SK-N-MC (cell line): ENCODE measurements at regions not wholly inside any gene's neighbourhood (a gene's known extent, or its start where the extent isn't known, plus 50 kb on each side); places are given as distances from the start of the nearest gene placed in this dataset.
A peak's percentile ranks its signal among the peaks of the same experiment; 100 is the strongest.
"Not testable (repeated sequence)": the region's sequence is repeated elsewhere in the genome, so short reads cannot be mapped to it uniquely, and the experiment has no call there.

Experiments used
- DNase-seq: peaks from one replicate; pipeline ENCODE4 v3.0.0-alpha.2; 2011; ENCODE audit warnings: low read depth, low spot score
- H3K27ac ChIP-seq: fragments of 200-600 bp; sonication (generic); 2 replicates; pipeline ENCODE4 v1.5.1; 2016; ENCODE audit warnings: mixed run types
- H3K36me3 ChIP-seq: fragments of 200-600 bp; sonication (generic); 2 replicates; pipeline ENCODE4 v1.6.1; 2017; ENCODE audit warnings: antibody characterized with exemption, low read length, mixed read lengths; ENCODE audit not compliant: insufficient read depth
- H3K4me3 ChIP-seq: fragments of 200-600 bp; sonication (generic); 2 replicates; pipeline ENCODE4 v1.5.1; 2016
- H3K9ac ChIP-seq: fragments of 200-600 bp; sonication (generic); 2 replicates; pipeline ENCODE4 v1.8.0; 2017; ENCODE audit warnings: mixed run types, mixed read lengths; ENCODE audit not compliant: insufficient read length
- H3K9me3 ChIP-seq: fragments of 200-600 bp; sonication (generic); 2 replicates; pipeline ENCODE4 v1.6.1; 2017; ENCODE audit warnings: low read depth, mild to moderate bottlenecking, antibody characterized with exemption, low read length, moderate library complexity, mixed read lengths
- EZH2 ChIP-seq: fragments of 200-600 bp; sonication (generic); IDR thresholded peaks from one replicate; pipeline ENCODE4 v1.6.1; 2017; ENCODE audit warnings: antibody characterized with exemption
- FOXP2 ChIP-seq: optimal IDR thresholded peaks from 2 replicates; pipeline ENCODE3; 2011; ENCODE audit warnings: mild to moderate bottlenecking, moderate library complexity; ENCODE audit not compliant: insufficient read depth; ENCODE audit errors: extremely low read length, control extremely low read depth
- POLR2AphosphoS5 ChIP-seq: IDR thresholded peaks from 2 replicates; pipeline ENCODE4 v1.6.1; 2012; ENCODE audit warnings: mild to moderate bottlenecking, low read depth, low read length, borderline replicate concordance

GRCh38 chr21:38114717-38115333, 142.0 kb upstream of the KCNJ15 start:
- H3K4me3 ChIP-seq = no peak overlapping the region
- H3K9ac ChIP-seq = no peak overlapping the region
- DNase-seq = no peak
- no peaks in the 10 kb centered on the region for H3K36me3 ChIP-seq
- TF ChIP-seq FOXP2 (no peak), POLR2AphosphoS5 (no peak), EZH2 (no peak)
- H3K27ac ChIP-seq = no peak overlapping the region
- H3K9me3 ChIP-seq = no peaks in the 10 kb centered on the region

- no peak overlapping the region for H3K27ac ChIP-seq
- H3K9me3 ChIP-seq = no peaks in the 10 kb centered on the region
- DNase-seq = no peak
- no peak overlapping the region for H3K4me3 ChIP-seq
- TF ChIP-seq POLR2AphosphoS5 (no peak), EZH2 (no peak), FOXP2 (no peak)
- no peaks in the 10 kb centered on the region for H3K36me3 ChIP-seq
- no peak overlapping the region for H3K9ac ChIP-seq
Measured at GRCh38 chr21:38115870-38116269, 140.9 kb upstream of the KCNJ15 start.

- Histone ChIP-seq H3K9me3 (no peaks in the 10 kb centered on the region), H3K4me3 (no peak overlapping the region), H3K36me3 (no peaks in the 10 kb centered on the region), H3K9ac (no peak overlapping the region), H3K27ac (no peak overlapping the region)
- DNase-seq = no peak
- TF ChIP-seq POLR2AphosphoS5 (no peak), FOXP2 (no peak)
Measured at GRCh38 chr21:38119793-38120192, 137.0 kb upstream of the KCNJ15 start.

- not testable (repeated sequence) for DNase-seq, H3K9me3 ChIP-seq, H3K4me3 ChIP-seq, H3K9ac ChIP-seq, H3K27ac ChIP-seq, H3K36me3 ChIP-seq
Measured at GRCh38 chr21:38120679-38120983, 136.2 kb upstream of the KCNJ15 start.

GRCh38 chr21:38120984-38121855, 135.6 kb upstream of the KCNJ15 start:
- Histone ChIP-seq H3K36me3 (no peaks in the 10 kb centered on the region), H3K27ac (no peak overlapping the region), H3K9ac (no peak overlapping the region), H3K9me3 (no peaks in the 10 kb centered on the region), H3K4me3 (no peak overlapping the region)
- no peak for TF ChIP-seq POLR2AphosphoS5
- TF ChIP-seq EZH2 = no peak
- no peak for TF ChIP-seq FOXP2
- no peak for DNase-seq

GRCh38 chr21:38121888-38122720, 134.7 kb upstream of the KCNJ15 start:
- no peak for DNase-seq
- Histone ChIP-seq H3K9me3 (no peaks in the 10 kb centered on the region), H3K27ac (no peak overlapping the region), H3K4me3 (no peak overlapping the region), H3K36me3 (no peaks in the 10 kb centered on the region), H3K9ac (no peak overlapping the region)
- TF ChIP-seq POLR2AphosphoS5 = no peak

- no peak for DNase-seq
- no peak overlapping the region for H3K9ac ChIP-seq
- no peak overlapping the region for H3K27ac ChIP-seq
- TF ChIP-seq EZH2 (no peak), POLR2AphosphoS5 (no peak), FOXP2 (no peak)
- H3K9me3 ChIP-seq = no peaks in the 10 kb centered on the region
- H3K36me3 ChIP-seq = no peaks in the 10 kb centered on the region
- H3K4me3 ChIP-seq = no peak overlapping the region
Measured at GRCh38 chr21:38123626-38124025, 133.2 kb upstream of the KCNJ15 start.

GRCh38 chr21:38126666-38127303, 130.0 kb upstream of the KCNJ15 start:
- no peaks in the 10 kb centered on the region for H3K9me3 ChIP-seq
- TF ChIP-seq POLR2AphosphoS5 = no peak
- TF ChIP-seq EZH2 = no peak
- TF ChIP-seq FOXP2 = no peak
- no peak overlapping the region for H3K27ac ChIP-seq
- H3K36me3 ChIP-seq = no peaks in the 10 kb centered on the region
- H3K9ac ChIP-seq = no peak overlapping the region
- H3K4me3 ChIP-seq = no peak overlapping the region
- DNase-seq = peak; percentile 1
